NT2/D1 (cell line): ENCODE measurements at regions not wholly inside any gene's neighbourhood (a gene's known extent, or its start where the extent isn't known, plus 50 kb on each side); places are given as distances from the start of the nearest gene placed in this dataset.

ENCODE experiments used
- SUZ12 ChIP-seq: IDR thresholded peaks from 2 replicates; pipeline ENCODE4 v1.6.1; 2011; ENCODE audit not compliant: insufficient read length, insufficient read depth; ENCODE audit errors: extremely low read depth
- YY1 ChIP-seq: IDR thresholded peaks from 2 replicates; pipeline ENCODE4 v1.6.1; 2011; ENCODE audit not compliant: insufficient read length, insufficient read depth
- ZNF274 ChIP-seq: IDR thresholded peaks from 2 replicates; pipeline ENCODE4 v1.6.1; 2011; ENCODE audit warnings: mild to moderate bottlenecking, low read depth, low read length

- TF ChIP-seq YY1, result no peak
- no peak for TF ChIP-seq ZNF274
- TF ChIP-seq SUZ12, result no peak
Measured at GRCh38 chr21:28832715-28833061, 160.0 kb downstream of the LTN1 start.
